Thyroid gland (tissue), 4 donors: ENCODE measurements at regions not wholly inside any gene's neighbourhood (a gene's known extent, or its start where the extent isn't known, plus 50 kb on each side); places are given as distances from the start of the nearest gene placed in this dataset.

Experiments used
- POLR2A ChIP-seq, 2 donors: fragments of 450-650 bp; IDR thresholded peaks; one replicate each; pipeline ENCODE4 v1.6.1; 2017; ENCODE audit warnings: antibody characterized with exemption in 2 of 2, mild to moderate bottlenecking in 2 of 2, moderate library complexity in 1 of 2
- TF ChIP-seq, protein P1 (sequence below), 6 experiments: fragments of 200-600 bp in 3 of 6; fragments of 450-650 bp in 3 of 6; sonication (generic) in 3 of 6; IDR thresholded peaks; one replicate each; pipeline ENCODE4 v1.5.1; 2016 to 2019; ENCODE audit warnings: antibody characterized with exemption in 6 of 6, mild to moderate bottlenecking in 2 of 6, inconsistent platforms in 1 of 6, moderate library complexity in 1 of 6

GRCh38 chr3:139098391-139098790 lies 53.7 kb upstream of the PRR23C start:
- TF ChIP-seq, protein P1, sequence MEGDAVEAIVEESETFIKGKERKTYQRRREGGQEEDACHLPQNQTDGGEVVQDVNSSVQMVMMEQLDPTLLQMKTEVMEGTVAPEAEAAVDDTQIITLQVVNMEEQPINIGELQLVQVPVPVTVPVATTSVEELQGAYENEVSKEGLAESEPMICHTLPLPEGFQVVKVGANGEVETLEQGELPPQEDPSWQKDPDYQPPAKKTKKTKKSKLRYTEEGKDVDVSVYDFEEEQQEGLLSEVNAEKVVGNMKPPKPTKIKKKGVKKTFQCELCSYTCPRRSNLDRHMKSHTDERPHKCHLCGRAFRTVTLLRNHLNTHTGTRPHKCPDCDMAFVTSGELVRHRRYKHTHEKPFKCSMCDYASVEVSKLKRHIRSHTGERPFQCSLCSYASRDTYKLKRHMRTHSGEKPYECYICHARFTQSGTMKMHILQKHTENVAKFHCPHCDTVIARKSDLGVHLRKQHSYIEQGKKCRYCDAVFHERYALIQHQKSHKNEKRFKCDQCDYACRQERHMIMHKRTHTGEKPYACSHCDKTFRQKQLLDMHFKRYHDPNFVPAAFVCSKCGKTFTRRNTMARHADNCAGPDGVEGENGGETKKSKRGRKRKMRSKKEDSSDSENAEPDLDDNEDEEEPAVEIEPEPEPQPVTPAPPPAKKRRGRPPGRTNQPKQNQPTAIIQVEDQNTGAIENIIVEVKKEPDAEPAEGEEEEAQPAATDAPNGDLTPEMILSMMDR (IDR thresholded peaks at IDR 0.05) = no peak
- TF ChIP-seq POLR2A (IDR thresholded peaks at IDR 0.05) = no peak
